ENCODE measurements at regions not wholly inside any gene's neighbourhood (a gene's known extent, or its start where the extent isn't known, plus 50 kb on each side); places are given as distances from the start of the nearest gene placed in this dataset.

- no peak for DNase-seq
Observed at GRCh38 chr3:139728414-139728813, 50.6 kb upstream of the NMNAT3 start.

Data from NCI-H1105 (cell line).